Breast epithelium (tissue), 4 donors: ENCODE measurements at regions not wholly inside any gene's neighbourhood (a gene's known extent, or its start where the extent isn't known, plus 50 kb on each side); places are given as distances from the start of the nearest gene placed in this dataset.
"Not testable (repeated sequence)": the region's sequence is repeated elsewhere in the genome, so short reads cannot be mapped to it uniquely, and the experiment has no call there.

Source experiments
- DNase-seq, 2 donors: peaks; one replicate each; pipeline ENCODE4 v3.0.0-alpha.2; 2019; ENCODE audit warnings: low spot score in 2 of 2
- H3K27ac ChIP-seq, 2 donors: fragments of 200-600 bp; sonication (generic) in 1 of 2; one replicate each; pipeline ENCODE4 v1.5.1; 2016 to 2019; ENCODE audit warnings: mild to moderate bottlenecking in 1 of 2
- H3K27me3 ChIP-seq, 2 donors: fragments of 200-600 bp; sonication (generic) in 1 of 2; one replicate each; pipeline versions ENCODE4 v1.5.1 to v1.6.0; 2017 to 2019; ENCODE audit warnings: control low read depth in 1 of 2, mild to moderate bottlenecking in 1 of 2
- H3K36me3 ChIP-seq: fragments of 200-600 bp; one replicate; pipeline ENCODE4 v1.5.1; 2019
- H3K4me1 ChIP-seq, 2 donors: fragments of 200-600 bp; sonication (generic); one replicate each; pipeline ENCODE4 v1.5.1; 2016 to 2019; ENCODE audit warnings: control low read depth in 1 of 2
- H3K4me3 ChIP-seq, 3 donors: fragments of 200-600 bp; sonication (generic); 1 replicate in 2 of 3; 2 replicates in 1 of 3; pipeline ENCODE4 v1.5.1; 2016 to 2019; ENCODE audit warnings: mild to moderate bottlenecking in 3 of 3, moderate library complexity in 2 of 3
- H3K9me3 ChIP-seq, 2 donors: fragments of 200-600 bp; sonication (generic) in 1 of 2; one replicate each; pipeline ENCODE4 v1.5.1; 2016 to 2019; ENCODE audit warnings: control low read depth in 1 of 2
- CTCF ChIP-seq, 3 donors: fragments of 450-650 bp; IDR thresholded peaks; one replicate each; pipeline ENCODE4 v1.5.1; 2016 to 2017; ENCODE audit warnings: antibody characterized with exemption in 3 of 3, mild to moderate bottlenecking in 3 of 3, moderate library complexity in 3 of 3
- POLR2A ChIP-seq: fragments of 450-650 bp; IDR thresholded peaks from one replicate; pipeline ENCODE4 v1.6.1; 2016; ENCODE audit warnings: antibody characterized with exemption, mild to moderate bottlenecking, moderate library complexity
- POLR2AphosphoS5 ChIP-seq, 3 donors: sonication (generic); formaldehyde crosslinking; IDR thresholded peaks; one replicate each; pipeline ENCODE4 v1.6.1; 2017; ENCODE audit warnings: antibody characterized with exemption in 3 of 3
- intact Hi-C: fragments of 100-400 bp; cut with DNase I; formaldehyde crosslinking; loops from one replicate; pipeline ENCODE4 v1.15.1; 2023; ENCODE audit warnings: low total_unique reads

GRCh38 chr14:43316427-43316826, 1190.7 kb downstream of the FSCB start:
- Histone ChIP-seq H3K4me1 (peaks cover 0 to 4% of the 10 kb centered on the region in 2 donors), H3K27ac (no peak overlapping the region), H3K27me3 (no peaks in the 10 kb centered on the region), H3K36me3 (no peaks in the 10 kb centered on the region), H3K4me3 (no peak overlapping the region), H3K9me3 (no peaks in the 10 kb centered on the region)
- intact Hi-C loops, result no loop called here
- TF ChIP-seq POLR2A, result no peak
- no peak for TF ChIP-seq CTCF (IDR thresholded peaks at IDR 0.05)
- no peak for TF ChIP-seq POLR2AphosphoS5 (IDR thresholded peaks at IDR 0.05)
- no peak for DNase-seq

GRCh38 chr14:43313719-43314118, 1193.4 kb downstream of the FSCB start:
- no peaks in the 10 kb centered on the region for H3K9me3 ChIP-seq
- no peaks in the 10 kb centered on the region for H3K36me3 ChIP-seq
- no peaks in the 10 kb centered on the region for H3K27me3 ChIP-seq
- intact Hi-C loops, result no loop called here
- no peak overlapping the region for H3K4me3 ChIP-seq
- TF ChIP-seq POLR2A, result no peak
- no peak for TF ChIP-seq CTCF (IDR thresholded peaks at IDR 0.05)
- no peak for TF ChIP-seq POLR2AphosphoS5 (IDR thresholded peaks at IDR 0.05)
- H3K4me1 ChIP-seq, result no peaks in the 10 kb centered on the region
- no peak overlapping the region for H3K27ac ChIP-seq
- no peak for DNase-seq

GRCh38 chr14:43308421-43309110, 1198.5 kb downstream of the FSCB start:
- intact Hi-C loops, result no loop called here
- Histone ChIP-seq H3K27ac (no peak overlapping the region), H3K4me3 (no peak overlapping the region), H3K27me3 (no peaks in the 10 kb centered on the region), H3K4me1 (no peaks in the 10 kb centered on the region), H3K9me3 (no peaks in the 10 kb centered on the region), H3K36me3 (no peaks in the 10 kb centered on the region)
- DNase-seq, result no peak
- no peak for TF ChIP-seq POLR2AphosphoS5 (IDR thresholded peaks at IDR 0.05)

- no peaks in the 10 kb centered on the region for H3K36me3 ChIP-seq
- intact Hi-C loops, result no loop called here
- H3K27ac ChIP-seq, result no peak overlapping the region
- no peaks in the 10 kb centered on the region for H3K9me3 ChIP-seq
- TF ChIP-seq CTCF (IDR thresholded peaks at IDR 0.05) (no peak), POLR2A (no peak), POLR2AphosphoS5 (IDR thresholded peaks at IDR 0.05) (no peak)
- no peaks in the 10 kb centered on the region for H3K4me1 ChIP-seq
- DNase-seq, result no peak
- no peak overlapping the region for H3K4me3 ChIP-seq
- H3K27me3 ChIP-seq, result no peaks in the 10 kb centered on the region
These were observed 1199.2 kb downstream of the FSCB start for GRCh38 chr14:43307836-43308235.

GRCh38 chr14:43306053-43306452, 1201.0 kb downstream of the FSCB start:
- Histone ChIP-seq H3K4me1 (no peaks in the 10 kb centered on the region), H3K27ac (no peak overlapping the region), H3K27me3 (no peaks in the 10 kb centered on the region), H3K9me3 (no peaks in the 10 kb centered on the region), H3K36me3 (no peaks in the 10 kb centered on the region), H3K4me3 (no peak overlapping the region)
- no peak for DNase-seq
- no peak for TF ChIP-seq CTCF (IDR thresholded peaks at IDR 0.05)
- intact Hi-C loops, result no loop called here

- Histone ChIP-seq H3K27ac (no peak overlapping the region), H3K4me1 (no peaks in the 10 kb centered on the region), H3K9me3 (no peaks in the 10 kb centered on the region), H3K36me3 (no peaks in the 10 kb centered on the region), H3K27me3 (no peaks in the 10 kb centered on the region), H3K4me3 (no peak overlapping the region)
- TF ChIP-seq POLR2A (no peak), CTCF (IDR thresholded peaks at IDR 0.05) (no peak), POLR2AphosphoS5 (IDR thresholded peaks at IDR 0.05) (no peak)
- no peak for DNase-seq
- intact Hi-C loops, result no loop called here
These were observed 1209.3 kb downstream of the FSCB start for GRCh38 chr14:43297794-43298193.

- H3K4me3 ChIP-seq, DNase-seq, intact Hi-C loops, H3K4me1 ChIP-seq, H3K9me3 ChIP-seq, H3K36me3 ChIP-seq, H3K27me3 ChIP-seq, H3K27ac ChIP-seq: not testable (repeated sequence)
These were observed 1211.0 kb downstream of the FSCB start for GRCh38 chr14:43296061-43296460.
